ENCODE measurements at regions not wholly inside any gene's neighbourhood (a gene's known extent, or its start where the extent isn't known, plus 50 kb on each side); places are given as distances from the start of the nearest gene placed in this dataset.
A peak's percentile ranks its signal among the peaks of the same experiment; 100 is the strongest.

GRCh38 chr1:224856973-224857372 lies 72.5 kb upstream of the DNAH14 start:
- Histone ChIP-seq H3K4me1 (replicated peaks) (peaks cover 7% of the 10 kb centered on the region), H3K27me3 (replicated peaks) (no peaks in the 10 kb centered on the region), H3K27ac (no peak overlapping the region)

GRCh38 chr1:224859651-224860050 lies 69.8 kb upstream of the DNAH14 start:
- no peaks in the 10 kb centered on the region for H3K9me3 ChIP-seq (replicated peaks)
- H3K27ac ChIP-seq: no peak overlapping the region
- H3K4me3 ChIP-seq: no peak overlapping the region
- H3K36me3 ChIP-seq: no peaks in the 10 kb centered on the region
- no peaks in the 10 kb centered on the region for H3K27me3 ChIP-seq (replicated peaks)
- no peak for DNase-seq (ENCODE audit: low read depth in 1 of 2, low spot score in 2 of 2)
- no peaks in the 10 kb centered on the region for H3K4me1 ChIP-seq (replicated peaks)

More at GRCh38 chr1:224856973-224857372, 72.5 kb upstream of the DNAH14 start:
- DNase-seq (ENCODE audit: low read depth in 1 of 2, low spot score in 2 of 2): no peak
- Histone ChIP-seq H3K36me3 (no peaks in the 10 kb centered on the region), H3K4me3 (no peak overlapping the region), H3K9me3 (replicated peaks) (no peaks in the 10 kb centered on the region)

GRCh38 chr1:224860488-224861338 lies 68.8 kb upstream of the DNAH14 start:
- H3K4me1 ChIP-seq (replicated peaks): no peaks in the 10 kb centered on the region
- no peak for DNase-seq (ENCODE audit: low read depth in 1 of 2, low spot score in 2 of 2)
- no peaks in the 10 kb centered on the region for H3K27me3 ChIP-seq (replicated peaks)
- H3K9me3 ChIP-seq (replicated peaks): peaks cover 4% of the 10 kb centered on the region; the same call in 1 of the 2 replicates
- H3K36me3 ChIP-seq: no peaks in the 10 kb centered on the region
- H3K4me3 ChIP-seq: no peak overlapping the region
- no peak overlapping the region for H3K27ac ChIP-seq

GRCh38 chr1:224861339-224861716 lies 68.1 kb upstream of the DNAH14 start:
- no peak overlapping the region for H3K4me3 ChIP-seq
- no peaks in the 10 kb centered on the region for H3K4me1 ChIP-seq (replicated peaks)
- DNase-seq (ENCODE audit: low read depth in 1 of 2, low spot score in 2 of 2): no peak
- H3K27me3 ChIP-seq (replicated peaks): no peaks in the 10 kb centered on the region
- H3K36me3 ChIP-seq: no peaks in the 10 kb centered on the region
- H3K27ac ChIP-seq: no peak overlapping the region
- H3K9me3 ChIP-seq (replicated peaks): peaks cover 8% of the 10 kb centered on the region; the same call in 1 of the 2 replicates

- Histone ChIP-seq H3K27ac (no peak overlapping the region), H3K4me3 (no peak overlapping the region), H3K27me3 (replicated peaks) (no peaks in the 10 kb centered on the region), H3K4me1 (replicated peaks) (no peaks in the 10 kb centered on the region), H3K9me3 (replicated peaks) (peaks cover 19% of the 10 kb centered on the region; the same call in 1 of the 2 replicates), H3K36me3 (no peaks in the 10 kb centered on the region)
- DNase-seq (ENCODE audit: low read depth in 1 of 2, low spot score in 2 of 2): no peak
These were observed 66.0 kb upstream of the DNAH14 start for GRCh38 chr1:224863486-224863885.

GRCh38 chr1:224864006-224864405 lies 65.5 kb upstream of the DNAH14 start:
- peaks cover 22% of the 10 kb centered on the region; the same call in 1 of the 2 replicates for H3K9me3 ChIP-seq (replicated peaks)
- no peak for DNase-seq (ENCODE audit: low read depth in 1 of 2, low spot score in 2 of 2)

GRCh38 chr1:224865510-224865909 lies 64.0 kb upstream of the DNAH14 start:
- Histone ChIP-seq H3K4me1 (replicated peaks) (no peaks in the 10 kb centered on the region), H3K36me3 (no peaks in the 10 kb centered on the region), H3K27ac (no peak overlapping the region), H3K4me3 (no peak overlapping the region), H3K9me3 (replicated peaks) (peaks cover 23% of the 10 kb centered on the region; the same call in 1 of the 2 replicates), H3K27me3 (replicated peaks) (no peaks in the 10 kb centered on the region)
- no peak for DNase-seq (ENCODE audit: low read depth in 1 of 2, low spot score in 2 of 2)

More at GRCh38 chr1:224864006-224864405, 65.5 kb upstream of the DNAH14 start:
- Histone ChIP-seq H3K4me1 (replicated peaks) (no peaks in the 10 kb centered on the region), H3K27ac (no peak overlapping the region), H3K4me3 (no peak overlapping the region), H3K27me3 (replicated peaks) (no peaks in the 10 kb centered on the region), H3K36me3 (no peaks in the 10 kb centered on the region)

- peaks cover 23% of the 10 kb centered on the region; the same call in 1 of the 2 replicates for H3K9me3 ChIP-seq (replicated peaks)
- H3K4me3 ChIP-seq: no peak overlapping the region
- no peaks in the 10 kb centered on the region for H3K36me3 ChIP-seq
- H3K27me3 ChIP-seq (replicated peaks): no peaks in the 10 kb centered on the region
- DNase-seq (ENCODE audit: low read depth in 1 of 2, low spot score in 2 of 2): no peak
- H3K27ac ChIP-seq: no peak overlapping the region
- no peaks in the 10 kb centered on the region for H3K4me1 ChIP-seq (replicated peaks)
These were observed 62.5 kb upstream of the DNAH14 start for GRCh38 chr1:224866940-224867339.

GRCh38 chr1:224867715-224868114 lies 61.8 kb upstream of the DNAH14 start:
- H3K36me3 ChIP-seq: no peaks in the 10 kb centered on the region
- no peak for DNase-seq (ENCODE audit: low read depth in 1 of 2, low spot score in 2 of 2)
- H3K27ac ChIP-seq: no peak overlapping the region
- peaks cover 2% of the 10 kb centered on the region; the same call in 1 of the 2 replicates for H3K4me1 ChIP-seq (replicated peaks)
- H3K4me3 ChIP-seq: no peak overlapping the region
- H3K9me3 ChIP-seq (replicated peaks): peaks cover 23% of the 10 kb centered on the region; the same call in 1 of the 2 replicates
- no peaks in the 10 kb centered on the region for H3K27me3 ChIP-seq (replicated peaks)

GRCh38 chr1:224872832-224873433 lies 56.5 kb upstream of the DNAH14 start:
- H3K36me3 ChIP-seq: no peaks in the 10 kb centered on the region
- no peak overlapping the region for H3K4me3 ChIP-seq
- H3K27ac ChIP-seq: no peak overlapping the region
- no peak for DNase-seq (ENCODE audit: low read depth in 1 of 2, low spot score in 2 of 2)
- peaks cover 5% of the 10 kb centered on the region; the same call in 1 of the 2 replicates for H3K9me3 ChIP-seq (replicated peaks)
- peaks cover 45% of the 10 kb centered on the region for H3K4me1 ChIP-seq (replicated peaks)
- H3K27me3 ChIP-seq (replicated peaks): no peaks in the 10 kb centered on the region

GRCh38 chr1:224873434-224874369 lies 55.8 kb upstream of the DNAH14 start:
- peak; percentile 61 to 79 for DNase-seq (ENCODE audit: low read depth in 1 of 2, low spot score in 2 of 2)
- Histone ChIP-seq H3K4me1 (replicated peaks) (peaks cover 50% of the 10 kb centered on the region), H3K27me3 (replicated peaks) (no peaks in the 10 kb centered on the region), H3K36me3 (no peaks in the 10 kb centered on the region), H3K9me3 (replicated peaks) (0 out of 2 replicates have a peak, but pooled peaks cover 3% of the 10 kb centered on the region), H3K27ac (no peak overlapping the region), H3K4me3 (no peak overlapping the region)

- Histone ChIP-seq H3K36me3 (no peaks in the 10 kb centered on the region), H3K9me3 (replicated peaks) (no peaks in the 10 kb centered on the region), H3K4me1 (replicated peaks) (peaks cover 61% of the 10 kb centered on the region), H3K27me3 (replicated peaks) (no peaks in the 10 kb centered on the region), H3K4me3 (no peak overlapping the region), H3K27ac (no peak overlapping the region)
- DNase-seq (ENCODE audit: low read depth in 1 of 2, low spot score in 2 of 2): no peak
These were observed 54.7 kb upstream of the DNAH14 start for GRCh38 chr1:224874775-224875174.

GRCh38 chr1:224879162-224879803 lies 50.2 kb upstream of the DNAH14 start:
- no peak overlapping the region for H3K4me3 ChIP-seq
- H3K36me3 ChIP-seq: no peaks in the 10 kb centered on the region
- peaks cover 82% of the 10 kb centered on the region for H3K4me1 ChIP-seq (replicated peaks)
- DNase-seq (ENCODE audit: low read depth in 1 of 2, low spot score in 2 of 2): peak in 1 of 2 experiments; percentile 30
- H3K27ac ChIP-seq: no peak overlapping the region
- no peaks in the 10 kb centered on the region for H3K9me3 ChIP-seq (replicated peaks)
- H3K27me3 ChIP-seq (replicated peaks): no peaks in the 10 kb centered on the region

All from SJSA1 (cell line).